OCI-LY1 (cell line): ENCODE measurements at regions not wholly inside any gene's neighbourhood (a gene's known extent, or its start where the extent isn't known, plus 50 kb on each side); places are given as distances from the start of the nearest gene placed in this dataset.

Experiments used
- H2AFZ ChIP-seq: fragments of 200-600 bp; sonication (generic), shearing (Covaris generic); 2 replicates; pipeline ENCODE4 v1.6.0; 2014; ENCODE audit warnings: antibody characterized with exemption, mild to moderate bottlenecking, low read length
- H3F3A ChIP-seq: fragments of 200-600 bp; sonication (generic), shearing (Covaris generic); 2 replicates; pipeline ENCODE4 v1.6.0; 2014; ENCODE audit warnings: mild to moderate bottlenecking, antibody characterized with exemption, low read length, moderate library complexity; ENCODE audit not compliant: insufficient read depth
- H3K27ac ChIP-seq: fragments of 200-600 bp; sonication (generic); 2 replicates; pipeline ENCODE4 v1.5.1; 2014; ENCODE audit warnings: low read length, mixed run types, mild to moderate bottlenecking, low read depth; ENCODE audit not compliant: poor library complexity, severe bottlenecking
- H3K27me3 ChIP-seq: fragments of 200-600 bp; sonication (generic); 2 replicates; pipeline ENCODE4 v1.6.0; 2014; ENCODE audit warnings: antibody characterized with exemption, mild to moderate bottlenecking, low read length, moderate library complexity; ENCODE audit not compliant: insufficient read depth
- H3K36me3 ChIP-seq: fragments of 200-600 bp; sonication (generic); 2 replicates; pipeline ENCODE4 v1.6.1; 2014; ENCODE audit warnings: mild to moderate bottlenecking, antibody characterized with exemption, low read length, moderate library complexity, mixed read lengths; ENCODE audit not compliant: insufficient read depth
- H3K4me1 ChIP-seq: fragments of 200-600 bp; sonication (generic); 2 replicates; pipeline ENCODE4 v1.5.1; 2014; ENCODE audit warnings: mild to moderate bottlenecking, low read length, moderate library complexity; ENCODE audit not compliant: insufficient read depth, severe bottlenecking
- H3K4me2 ChIP-seq: fragments of 200-600 bp; sonication (generic), shearing (Covaris generic); 2 replicates; pipeline ENCODE4 v1.6.1; 2014; ENCODE audit warnings: low read length
- H3K4me3 ChIP-seq: fragments of 200-600 bp; sonication (generic); 2 replicates; pipeline ENCODE4 v1.5.1; 2014; ENCODE audit warnings: low read length, low read depth, mild to moderate bottlenecking, mixed read lengths; ENCODE audit not compliant: poor library complexity, severe bottlenecking
- H3K79me2 ChIP-seq: fragments of 200-600 bp; shearing (Covaris generic); 2 replicates; pipeline ENCODE4 v1.6.1; 2016; ENCODE audit warnings: mixed run types, low read length, mixed read lengths; ENCODE audit not compliant: insufficient read depth
- H3K9ac ChIP-seq: fragments of 200-600 bp; sonication (generic), shearing (Covaris generic); 2 replicates; pipeline ENCODE4 v1.6.1; 2014; ENCODE audit warnings: mild to moderate bottlenecking, low read length, mixed read lengths
- H3K9me2 ChIP-seq: fragments of 200-600 bp; sonication (generic), shearing (Covaris generic); 2 replicates; pipeline ENCODE4 v1.6.1; 2014; ENCODE audit warnings: low read depth, mild to moderate bottlenecking, low read length, mixed read lengths
- H3K9me3 ChIP-seq: fragments of 200-600 bp; shearing (Covaris generic); 2 replicates; pipeline ENCODE4 v1.6.1; 2014; ENCODE audit warnings: low read length, mixed read lengths
- H4K20me1 ChIP-seq: fragments of 200-600 bp; sonication (generic), shearing (Covaris generic); 2 replicates; pipeline ENCODE4 v1.6.0; 2016; ENCODE audit warnings: mild to moderate bottlenecking, low read length; ENCODE audit not compliant: insufficient read depth
- CTCF ChIP-seq: fragments of 200-600 bp; sonication (generic), shearing (Covaris generic); IDR thresholded peaks from 2 replicates; pipeline ENCODE4 v1.5.1; 2017; ENCODE audit warnings: mild to moderate bottlenecking, antibody characterized with exemption, low read length, moderate library complexity, mixed read lengths
- EZH2 ChIP-seq: fragments of 200-600 bp; sonication (generic), shearing (Covaris generic); IDR thresholded peaks from 2 replicates; pipeline ENCODE4 v1.8.0; 2017; ENCODE audit warnings: borderline replicate concordance, mixed run types, mild to moderate bottlenecking, antibody characterized with exemption, low read length, moderate library complexity, mixed read lengths

GRCh38 chr5:152844713-152845112, 439.6 kb upstream of the NMUR2 start:
- H2AFZ ChIP-seq: no peak overlapping the region
- TF ChIP-seq EZH2 (no peak), CTCF (no peak)
- H3K4me2 ChIP-seq: no peak overlapping the region
- H3K9me3 ChIP-seq: no peaks in the 10 kb centered on the region
- no peaks in the 10 kb centered on the region for H4K20me1 ChIP-seq
- no peak overlapping the region for H3K9ac ChIP-seq
- no peaks in the 10 kb centered on the region for H3K27me3 ChIP-seq
- no peak overlapping the region for H3K27ac ChIP-seq
- H3F3A ChIP-seq: no peaks in the 10 kb centered on the region
- no peaks in the 10 kb centered on the region for H3K4me1 ChIP-seq
- no peaks in the 10 kb centered on the region for H3K9me2 ChIP-seq
- no peaks in the 10 kb centered on the region for H3K79me2 ChIP-seq
- H3K36me3 ChIP-seq: no peaks in the 10 kb centered on the region
- H3K4me3 ChIP-seq: no peak overlapping the region

DNA sequence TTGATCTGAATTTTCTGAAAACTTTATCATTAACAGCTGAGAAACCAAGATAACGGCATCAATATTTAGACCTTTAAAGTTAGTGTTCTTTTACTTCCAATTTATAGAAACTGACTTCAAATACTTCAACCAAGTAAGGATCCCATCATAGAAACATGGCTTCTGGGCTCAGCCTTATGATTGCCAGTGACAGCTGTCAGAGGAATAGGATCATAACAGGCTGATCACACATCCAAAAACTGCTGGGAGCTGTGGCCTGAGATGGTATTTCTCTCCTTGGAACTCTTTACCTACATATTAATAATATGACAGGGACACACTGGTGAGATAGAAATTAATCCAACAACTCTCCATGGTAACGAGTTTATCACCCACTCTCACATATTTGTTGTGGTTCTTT, 448.3 kb upstream of the NMUR2 start:
- no peaks in the 10 kb centered on the region for H3K27me3 ChIP-seq
- no peaks in the 10 kb centered on the region for H3K79me2 ChIP-seq
- no peak overlapping the region for H3K4me2 ChIP-seq
- H3K27ac ChIP-seq: no peak overlapping the region
- no peak overlapping the region for H3K4me3 ChIP-seq
- no peaks in the 10 kb centered on the region for H3K4me1 ChIP-seq
- no peak overlapping the region for H2AFZ ChIP-seq
- TF ChIP-seq EZH2 (no peak), CTCF (no peak)
- no peaks in the 10 kb centered on the region for H3K36me3 ChIP-seq
- no peak overlapping the region for H3K9ac ChIP-seq
- no peaks in the 10 kb centered on the region for H4K20me1 ChIP-seq
- H3F3A ChIP-seq: no peaks in the 10 kb centered on the region
- H3K9me2 ChIP-seq: no peaks in the 10 kb centered on the region
- no peaks in the 10 kb centered on the region for H3K9me3 ChIP-seq

GRCh38 chr5:152855441-152855840, 450.4 kb upstream of the NMUR2 start:
- H4K20me1 ChIP-seq: no peaks in the 10 kb centered on the region

More at GRCh38 chr5:152855441-152855840, 450.4 kb upstream of the NMUR2 start:
- Histone ChIP-seq H3K27me3 (no peaks in the 10 kb centered on the region), H3F3A (no peaks in the 10 kb centered on the region), H3K4me3 (no peak overlapping the region), H3K9me3 (no peaks in the 10 kb centered on the region), H3K9ac (no peak overlapping the region), H3K36me3 (no peaks in the 10 kb centered on the region), H3K27ac (no peak overlapping the region), H3K4me2 (no peak overlapping the region), H3K4me1 (no peaks in the 10 kb centered on the region), H2AFZ (no peak overlapping the region), H3K79me2 (no peaks in the 10 kb centered on the region), H3K9me2 (no peaks in the 10 kb centered on the region)
- TF ChIP-seq CTCF: no peak
- TF ChIP-seq EZH2: no peak
